Midbrain (tissue), 1 donor: ENCODE measurements at regions not wholly inside any gene's neighbourhood (a gene's known extent, or its start where the extent isn't known, plus 50 kb on each side); places are given as distances from the start of the nearest gene placed in this dataset.

Source experiments
- DNase-seq: peaks from one replicate; lab custom pipeline; 2025; lab: John Stamatoyannopoulos, UW

GRCh38 chr2:4370422-4371090, 667.2 kb downstream of the DCDC2C start:
- no peak for DNase-seq

- DNase-seq = no peak
Measured at GRCh38 chr2:4381049-4381448, 677.7 kb downstream of the DCDC2C start.

- no peak for DNase-seq
Measured at GRCh38 chr2:4381773-4382172, 678.4 kb downstream of the DCDC2C start.

GRCh38 chr2:4391013-4391412, 687.6 kb downstream of the DCDC2C start:
- DNase-seq = no peak

- no peak for DNase-seq
Measured at GRCh38 chr2:4404363-4404762, 701.0 kb downstream of the DCDC2C start.

- no peak for DNase-seq
Measured at GRCh38 chr2:4408321-4408720, 704.9 kb downstream of the DCDC2C start.

- no peak for DNase-seq
Measured at GRCh38 chr2:4412637-4413187, 709.3 kb downstream of the DCDC2C start.

- no peak for DNase-seq
Measured at GRCh38 chr2:4415171-4415570, 711.8 kb downstream of the DCDC2C start.

GRCh38 chr2:4415810-4416413, 712.5 kb downstream of the DCDC2C start:
- DNase-seq = no peak

GRCh38 chr2:4416431-4416830, 713.1 kb downstream of the DCDC2C start:
- no peak for DNase-seq

- no peak for DNase-seq
Measured at GRCh38 chr2:4417771-4418170, 714.4 kb downstream of the DCDC2C start.

- DNase-seq = no peak
Measured at GRCh38 chr2:4420032-4420431, 716.7 kb downstream of the DCDC2C start.

GRCh38 chr2:4424153-4424552, 720.8 kb downstream of the DCDC2C start:
- DNase-seq = no peak

- DNase-seq = no peak
Measured at GRCh38 chr2:4427083-4427482, 723.7 kb downstream of the DCDC2C start.

GRCh38 chr2:4445821-4446220, 742.4 kb downstream of the DCDC2C start:
- DNase-seq = no peak

GRCh38 chr2:4454907-4455306, 751.5 kb downstream of the DCDC2C start:
- DNase-seq = no peak

GRCh38 chr2:4455486-4456155, 752.2 kb downstream of the DCDC2C start:
- DNase-seq = no peak

GRCh38 chr2:4464634-4465266, 761.4 kb downstream of the DCDC2C start:
- DNase-seq = no peak

GRCh38 chr2:4465671-4466070, 762.3 kb downstream of the DCDC2C start:
- no peak for DNase-seq

- DNase-seq = no peak
Measured at GRCh38 chr2:4475618-4476017, 772.2 kb downstream of the DCDC2C start.

GRCh38 chr2:4483050-4483449, 779.7 kb downstream of the DCDC2C start:
- no peak for DNase-seq

- no peak for DNase-seq
Measured at GRCh38 chr2:4486971-4487370, 783.6 kb downstream of the DCDC2C start.
